ENCODE measurements at regions not wholly inside any gene's neighbourhood (a gene's known extent, or its start where the extent isn't known, plus 50 kb on each side); places are given as distances from the start of the nearest gene placed in this dataset.
"Not testable (repeated sequence)": the region's sequence is repeated elsewhere in the genome, so short reads cannot be mapped to it uniquely, and the experiment has no call there.

- no peak for DNase-seq (ENCODE audit: low spot score)
These were observed 226.5 kb upstream of the TUSC1 start for GRCh38 chr9:25904701-25905100.

GRCh38 chr9:25891527-25891926 is 213.3 kb upstream of the TUSC1 start:
- no peak for DNase-seq (ENCODE audit: low spot score)

GRCh38 chr9:25889661-25890060 is 211.4 kb upstream of the TUSC1 start:
- no peak for DNase-seq (ENCODE audit: low spot score)

GRCh38 chr9:25876248-25876647 is 198.0 kb upstream of the TUSC1 start:
- no peak for DNase-seq (ENCODE audit: low spot score)

GRCh38 chr9:25864509-25864908 is 186.3 kb upstream of the TUSC1 start:
- peak; percentile 93 for DNase-seq (ENCODE audit: low spot score)

GRCh38 chr9:25861421-25861820 is 183.2 kb upstream of the TUSC1 start:
- DNase-seq (ENCODE audit: low spot score) = no peak

- DNase-seq (ENCODE audit: low spot score) = no peak
These were observed 178.9 kb upstream of the TUSC1 start for GRCh38 chr9:25857147-25857546.

GRCh38 chr9:25850803-25851202 is 172.6 kb upstream of the TUSC1 start:
- DNase-seq (ENCODE audit: low spot score) = no peak

GRCh38 chr9:25845867-25846266 is 167.6 kb upstream of the TUSC1 start:
- DNase-seq (ENCODE audit: low spot score) = no peak

- no peak for DNase-seq (ENCODE audit: low spot score)
These were observed 152.1 kb upstream of the TUSC1 start for GRCh38 chr9:25830381-25830780.

- no peak for DNase-seq (ENCODE audit: low spot score)
These were observed 149.4 kb upstream of the TUSC1 start for GRCh38 chr9:25827626-25828025.

GRCh38 chr9:25816439-25816838 is 138.2 kb upstream of the TUSC1 start:
- DNase-seq (ENCODE audit: low spot score) = no peak

- DNase-seq (ENCODE audit: low spot score) = no peak
These were observed 135.8 kb upstream of the TUSC1 start for GRCh38 chr9:25814023-25814422.

GRCh38 chr9:25813478-25813877 is 135.2 kb upstream of the TUSC1 start:
- no peak for DNase-seq (ENCODE audit: low spot score)

GRCh38 chr9:25808554-25808953 is 130.3 kb upstream of the TUSC1 start:
- no peak for DNase-seq (ENCODE audit: low spot score)

GRCh38 chr9:25804856-25805255 is 126.6 kb upstream of the TUSC1 start:
- no peak for DNase-seq (ENCODE audit: low spot score)

- not testable (repeated sequence) for DNase-seq (ENCODE audit: low spot score)
These were observed 123.7 kb upstream of the TUSC1 start for GRCh38 chr9:25801989-25802388.

GRCh38 chr9:25773805-25774204 is 95.6 kb upstream of the TUSC1 start:
- no peak for DNase-seq (ENCODE audit: low spot score)

- DNase-seq (ENCODE audit: low spot score) = no peak
These were observed 77.7 kb upstream of the TUSC1 start for GRCh38 chr9:25755951-25756350.

- no peak for DNase-seq (ENCODE audit: low spot score)
These were observed 74.2 kb upstream of the TUSC1 start for GRCh38 chr9:25752398-25752797.

- DNase-seq (ENCODE audit: low spot score) = no peak
These were observed 64.0 kb upstream of the TUSC1 start for GRCh38 chr9:25742256-25742655.

GRCh38 chr9:25733336-25733982 is 55.2 kb upstream of the TUSC1 start:
- no peak for DNase-seq (ENCODE audit: low spot score)

- not testable (repeated sequence) for DNase-seq (ENCODE audit: low spot score)
These were observed 53.9 kb upstream of the TUSC1 start for GRCh38 chr9:25731895-25732794.
